Neural cell (in vitro differentiated cells): ENCODE measurements at regions not wholly inside any gene's neighbourhood (a gene's known extent, or its start where the extent isn't known, plus 50 kb on each side); places are given as distances from the start of the nearest gene placed in this dataset.

Experiments used
- H2AFZ ChIP-seq: fragments of 200-600, 300-800 bp; sonication (generic), shearing (Covaris generic); 2 replicates; pipeline ENCODE4 v1.6.0; 2014; ENCODE audit warnings: low read depth, mild to moderate bottlenecking, antibody characterized with exemption, low read length, moderate library complexity
- H3F3A ChIP-seq: fragments of 200-600 bp; shearing (Covaris generic); 2 replicates; pipeline ENCODE4 v1.6.1; 2016; ENCODE audit warnings: mild to moderate bottlenecking, moderate library complexity, mixed read lengths, antibody characterized with exemption, low read length; ENCODE audit not compliant: insufficient read depth, poor library complexity, severe bottlenecking
- H3K27ac ChIP-seq: fragments of 200-600, 300-800 bp; sonication (generic), shearing (Covaris generic); 2 replicates; pipeline ENCODE4 v1.5.1; 2014; ENCODE audit warnings: mild to moderate bottlenecking, low read length, moderate library complexity
- H3K27me3 ChIP-seq: fragments of 300-800, 200-600 bp; sonication (generic), shearing (Covaris generic); 2 replicates; pipeline ENCODE4 v1.6.0; 2014; ENCODE audit warnings: mild to moderate bottlenecking, low read depth, low read length, moderate library complexity; ENCODE audit not compliant: insufficient read depth
- H3K36me3 ChIP-seq: fragments of 300-800, 200-600 bp; sonication (generic), shearing (Covaris generic); 2 replicates; pipeline ENCODE4 v1.5.1; 2014; ENCODE audit warnings: mild to moderate bottlenecking, antibody characterized with exemption, low read length, moderate library complexity; ENCODE audit not compliant: insufficient read depth
- H3K4me2 ChIP-seq: fragments of 300-800, 200-600 bp; sonication (generic), shearing (Covaris generic); 2 replicates; pipeline ENCODE4 v1.6.0; 2014; ENCODE audit warnings: mild to moderate bottlenecking, low read length
- H3K4me3 ChIP-seq: fragments of 300-800, 200-600 bp; sonication (generic), shearing (Covaris generic); 2 replicates; pipeline ENCODE4 v1.5.1; 2014; ENCODE audit warnings: mild to moderate bottlenecking, low read length, moderate library complexity
- H3K79me2 ChIP-seq: fragments of 200-600 bp; shearing (Covaris generic); replicated peaks from 2 replicates; pipeline ENCODE4 v1.6.0; 2014; ENCODE audit warnings: mild to moderate bottlenecking, low read length, moderate library complexity; ENCODE audit not compliant: insufficient read depth
- H3K9ac ChIP-seq: fragments of 300-800, 200-600 bp; sonication (generic), shearing (Covaris generic); 2 replicates; pipeline ENCODE4 v1.6.1; 2016; ENCODE audit warnings: mild to moderate bottlenecking, low read length, mixed read lengths
- H3K9me2 ChIP-seq: fragments of 200-600 bp; shearing (Covaris generic); 2 replicates; pipeline ENCODE4 v1.6.1; 2016; ENCODE audit warnings: mild to moderate bottlenecking, low read length, mixed read lengths; ENCODE audit not compliant: insufficient read depth
- H3K9me3 ChIP-seq: fragments of 200-600, 300-800 bp; sonication (generic), shearing (Covaris generic); 2 replicates; pipeline ENCODE4 v1.6.1; 2016; ENCODE audit warnings: mild to moderate bottlenecking, mixed run types, low read length, moderate library complexity, mixed read lengths
- H4K20me1 ChIP-seq: fragments of 200-600 bp; shearing (Covaris generic); 2 replicates; pipeline ENCODE4 v1.6.1; 2016; ENCODE audit warnings: mild to moderate bottlenecking, mixed run types; ENCODE audit not compliant: insufficient read depth
- EP300 ChIP-seq: fragments of 450-650 bp; conservative IDR thresholded peaks from 2 replicates; pipeline ENCODE4 v1.6.1; 2014; ENCODE audit warnings: antibody characterized with exemption, mild to moderate bottlenecking, moderate library complexity; ENCODE audit not compliant: poor library complexity, severe bottlenecking
- EZH2 ChIP-seq: fragments of 200-600, 300-800 bp; shearing (Covaris generic), sonication (generic); IDR thresholded peaks from 2 replicates; pipeline ENCODE4 v1.6.1; 2014; ENCODE audit warnings: antibody characterized with exemption, low read length, borderline replicate concordance, mild to moderate bottlenecking; ENCODE audit not compliant: insufficient read depth, poor library complexity, severe bottlenecking
- MXI1 ChIP-seq: fragments of 450-650 bp; conservative IDR thresholded peaks from 2 replicates; pipeline ENCODE4 v1.6.1; 2014; ENCODE audit warnings: antibody characterized with exemption, mild to moderate bottlenecking; ENCODE audit not compliant: poor library complexity, severe bottlenecking
- POLR2AphosphoS5 ChIP-seq: IDR thresholded peaks from 2 replicates; pipeline ENCODE4 v1.6.1; 2012
- RAD21 ChIP-seq: fragments of 450-650 bp; conservative IDR thresholded peaks from 2 replicates; pipeline ENCODE4 v1.6.1; 2014; ENCODE audit warnings: antibody characterized with exemption, mild to moderate bottlenecking, moderate library complexity
- SMC3 ChIP-seq: fragments of 450-650 bp; conservative IDR thresholded peaks from 2 replicates; pipeline ENCODE4 v1.6.1; 2014; ENCODE audit warnings: antibody characterized with exemption, mild to moderate bottlenecking, moderate library complexity; ENCODE audit not compliant: poor library complexity
- TAF1 ChIP-seq: IDR thresholded peaks from 2 replicates; pipeline ENCODE4 v1.6.1; 2012; ENCODE audit warnings: low read depth
- TF ChIP-seq, protein P1 (sequence below): fragments of 450-650 bp; IDR thresholded peaks from 2 replicates; pipeline ENCODE4 v1.5.1; 2014; ENCODE audit warnings: antibody characterized with exemption, mild to moderate bottlenecking, moderate library complexity; ENCODE audit not compliant: poor library complexity, severe bottlenecking
- TF ChIP-seq, protein P2 (sequence below): IDR thresholded peaks from 2 replicates; pipeline ENCODE4 v1.6.1; 2012; ENCODE audit warnings: borderline replicate concordance

DNA sequence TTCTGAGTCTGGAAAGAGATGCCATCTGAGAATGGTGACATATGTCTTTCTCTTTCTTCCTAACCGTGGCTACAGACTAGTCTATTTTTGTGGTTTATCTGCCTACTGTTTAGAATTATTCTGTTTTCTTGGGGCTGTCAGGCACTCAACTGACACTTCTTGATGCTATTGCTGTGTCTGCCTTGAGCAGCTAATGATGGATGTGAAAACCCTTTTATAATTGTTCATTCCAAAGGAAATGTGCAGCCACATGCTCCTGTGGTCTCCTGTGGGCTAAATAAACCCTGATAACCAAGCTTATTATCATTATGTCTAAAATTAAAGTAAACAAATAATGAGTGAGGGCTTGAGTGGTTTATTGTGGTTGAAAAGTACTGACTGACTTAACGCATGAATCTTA, 52.7 kb upstream of the CXADR start:
- H3K4me3 ChIP-seq = no peak overlapping the region
- no peaks in the 10 kb centered on the region for H3K79me2 ChIP-seq
- no peaks in the 10 kb centered on the region for H3K9me2 ChIP-seq
- H2AFZ ChIP-seq = no peak overlapping the region
- no peak overlapping the region for H3K4me2 ChIP-seq
- no peak for TF ChIP-seq SMC3
- peak; percentile 41 for TF ChIP-seq POLR2AphosphoS5
- peak; percentile 64 for TF ChIP-seq EP300
- H3K9me3 ChIP-seq = no peaks in the 10 kb centered on the region
- H3K36me3 ChIP-seq = no peaks in the 10 kb centered on the region
- no peaks in the 10 kb centered on the region for H4K20me1 ChIP-seq
- H3K27me3 ChIP-seq = no peaks in the 10 kb centered on the region
- no peaks in the 10 kb centered on the region for H3F3A ChIP-seq
- no peak overlapping the region for H3K27ac ChIP-seq
- H3K9ac ChIP-seq = no peak overlapping the region

DNA sequence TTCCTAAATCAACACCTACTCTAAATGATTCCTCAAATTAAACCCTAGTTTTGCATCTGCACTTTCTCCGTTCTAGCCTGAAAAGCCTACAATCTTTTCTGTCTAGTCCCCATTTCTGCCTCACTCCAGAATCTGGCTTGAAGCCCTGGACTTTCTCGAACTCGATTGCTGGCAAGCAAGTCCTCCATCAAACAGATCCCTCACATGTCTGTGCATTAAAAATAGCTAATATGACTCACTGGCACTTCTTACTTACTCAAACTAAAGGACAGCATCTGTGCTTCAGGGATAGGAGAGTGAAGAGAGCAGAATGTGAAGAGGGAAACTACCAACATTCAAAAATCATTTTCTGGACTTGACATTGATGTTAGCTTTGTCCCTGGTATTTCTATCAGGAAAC, 51.8 kb upstream of the CXADR start:
- Histone ChIP-seq H3K9ac (no peak overlapping the region), H3K27me3 (no peaks in the 10 kb centered on the region), H3K4me3 (no peak overlapping the region), H4K20me1 (no peaks in the 10 kb centered on the region), H3K79me2 (no peaks in the 10 kb centered on the region), H3K36me3 (no peaks in the 10 kb centered on the region), H3K27ac (no peak overlapping the region), H3F3A (no peaks in the 10 kb centered on the region), H3K4me2 (no peak overlapping the region), H3K9me2 (no peaks in the 10 kb centered on the region), H3K9me3 (no peaks in the 10 kb centered on the region), H2AFZ (no peak overlapping the region)
- no peak for TF ChIP-seq MXI1
- TF ChIP-seq TAF1 = no peak
- TF ChIP-seq POLR2AphosphoS5 = no peak
- no peak for TF ChIP-seq RAD21
- TF ChIP-seq EZH2 = no peak
- TF ChIP-seq, protein P1, sequence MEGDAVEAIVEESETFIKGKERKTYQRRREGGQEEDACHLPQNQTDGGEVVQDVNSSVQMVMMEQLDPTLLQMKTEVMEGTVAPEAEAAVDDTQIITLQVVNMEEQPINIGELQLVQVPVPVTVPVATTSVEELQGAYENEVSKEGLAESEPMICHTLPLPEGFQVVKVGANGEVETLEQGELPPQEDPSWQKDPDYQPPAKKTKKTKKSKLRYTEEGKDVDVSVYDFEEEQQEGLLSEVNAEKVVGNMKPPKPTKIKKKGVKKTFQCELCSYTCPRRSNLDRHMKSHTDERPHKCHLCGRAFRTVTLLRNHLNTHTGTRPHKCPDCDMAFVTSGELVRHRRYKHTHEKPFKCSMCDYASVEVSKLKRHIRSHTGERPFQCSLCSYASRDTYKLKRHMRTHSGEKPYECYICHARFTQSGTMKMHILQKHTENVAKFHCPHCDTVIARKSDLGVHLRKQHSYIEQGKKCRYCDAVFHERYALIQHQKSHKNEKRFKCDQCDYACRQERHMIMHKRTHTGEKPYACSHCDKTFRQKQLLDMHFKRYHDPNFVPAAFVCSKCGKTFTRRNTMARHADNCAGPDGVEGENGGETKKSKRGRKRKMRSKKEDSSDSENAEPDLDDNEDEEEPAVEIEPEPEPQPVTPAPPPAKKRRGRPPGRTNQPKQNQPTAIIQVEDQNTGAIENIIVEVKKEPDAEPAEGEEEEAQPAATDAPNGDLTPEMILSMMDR = no peak
- TF ChIP-seq EP300 = no peak
- TF ChIP-seq, protein P2, sequence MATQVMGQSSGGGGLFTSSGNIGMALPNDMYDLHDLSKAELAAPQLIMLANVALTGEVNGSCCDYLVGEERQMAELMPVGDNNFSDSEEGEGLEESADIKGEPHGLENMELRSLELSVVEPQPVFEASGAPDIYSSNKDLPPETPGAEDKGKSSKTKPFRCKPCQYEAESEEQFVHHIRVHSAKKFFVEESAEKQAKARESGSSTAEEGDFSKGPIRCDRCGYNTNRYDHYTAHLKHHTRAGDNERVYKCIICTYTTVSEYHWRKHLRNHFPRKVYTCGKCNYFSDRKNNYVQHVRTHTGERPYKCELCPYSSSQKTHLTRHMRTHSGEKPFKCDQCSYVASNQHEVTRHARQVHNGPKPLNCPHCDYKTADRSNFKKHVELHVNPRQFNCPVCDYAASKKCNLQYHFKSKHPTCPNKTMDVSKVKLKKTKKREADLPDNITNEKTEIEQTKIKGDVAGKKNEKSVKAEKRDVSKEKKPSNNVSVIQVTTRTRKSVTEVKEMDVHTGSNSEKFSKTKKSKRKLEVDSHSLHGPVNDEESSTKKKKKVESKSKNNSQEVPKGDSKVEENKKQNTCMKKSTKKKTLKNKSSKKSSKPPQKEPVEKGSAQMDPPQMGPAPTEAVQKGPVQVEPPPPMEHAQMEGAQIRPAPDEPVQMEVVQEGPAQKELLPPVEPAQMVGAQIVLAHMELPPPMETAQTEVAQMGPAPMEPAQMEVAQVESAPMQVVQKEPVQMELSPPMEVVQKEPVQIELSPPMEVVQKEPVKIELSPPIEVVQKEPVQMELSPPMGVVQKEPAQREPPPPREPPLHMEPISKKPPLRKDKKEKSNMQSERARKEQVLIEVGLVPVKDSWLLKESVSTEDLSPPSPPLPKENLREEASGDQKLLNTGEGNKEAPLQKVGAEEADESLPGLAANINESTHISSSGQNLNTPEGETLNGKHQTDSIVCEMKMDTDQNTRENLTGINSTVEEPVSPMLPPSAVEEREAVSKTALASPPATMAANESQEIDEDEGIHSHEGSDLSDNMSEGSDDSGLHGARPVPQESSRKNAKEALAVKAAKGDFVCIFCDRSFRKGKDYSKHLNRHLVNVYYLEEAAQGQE = no peak
- no peak for TF ChIP-seq SMC3

DNA sequence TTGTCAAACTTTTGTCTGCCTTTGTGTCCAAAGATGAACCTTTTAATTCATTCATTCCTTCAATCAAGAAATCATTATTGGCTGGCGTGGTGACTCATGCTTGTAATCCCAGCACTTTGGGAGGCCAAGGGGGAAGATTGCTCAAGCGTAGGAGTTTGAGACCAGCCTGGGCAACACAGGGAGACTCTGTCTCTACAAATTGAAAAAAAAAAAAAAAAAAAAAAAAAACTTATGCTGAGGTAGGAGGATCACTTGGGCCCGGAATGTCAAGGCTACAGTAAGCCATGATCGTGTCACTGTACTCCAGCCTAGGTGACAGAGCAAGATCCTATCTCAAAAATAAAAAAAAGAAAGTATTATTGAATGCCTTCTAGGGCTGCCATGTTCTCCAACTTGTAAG, 51.3 kb upstream of the CXADR start:
- Histone ChIP-seq H3K27me3 (no peaks in the 10 kb centered on the region), H3K9me2 (no peaks in the 10 kb centered on the region), H3K9me3 (no peaks in the 10 kb centered on the region), H3F3A (no peaks in the 10 kb centered on the region), H3K9ac (no peak overlapping the region), H3K4me2 (no peak overlapping the region), H3K4me3 (no peak overlapping the region), H4K20me1 (no peaks in the 10 kb centered on the region), H3K79me2 (no peaks in the 10 kb centered on the region), H3K36me3 (no peaks in the 10 kb centered on the region), H3K27ac (no peak overlapping the region), H2AFZ (no peak overlapping the region)
- TF ChIP-seq TAF1 (no peak), SMC3 (no peak), POLR2AphosphoS5 (no peak), EZH2 (no peak), EP300 (no peak), RAD21 (no peak), MXI1 (no peak)
- TF ChIP-seq, protein P1 = no peak
- TF ChIP-seq, protein P2 = no peak
